ENCODE measurements at regions not wholly inside any gene's neighbourhood (a gene's known extent, or its start where the extent isn't known, plus 50 kb on each side); places are given as distances from the start of the nearest gene placed in this dataset.

GRCh38 chr11:28472904-28473303 lies 364.7 kb downstream of the METTL15 start:
- in situ Hi-C loops (cut with MboI; ENCODE audit: low sequenced_read_pairs, unreplicated experiment) = no loop called here
- no peak for DNase-seq (ENCODE audit: low spot score)
- TF ChIP-seq CTCF (IDR thresholded peaks at IDR 0.05; ENCODE audit: borderline replicate concordance, control extremely low read depth, extremely low read depth, insufficient read depth, missing control alignments) = no peak

- TF ChIP-seq CTCF (IDR thresholded peaks at IDR 0.05; ENCODE audit: borderline replicate concordance, control extremely low read depth, extremely low read depth, insufficient read depth, missing control alignments) = no peak
- no peak for DNase-seq (ENCODE audit: low spot score)
- in situ Hi-C loops (cut with MboI; ENCODE audit: low sequenced_read_pairs, unreplicated experiment) = no loop called here
These were observed 363.3 kb downstream of the METTL15 start for GRCh38 chr11:28471537-28471936.

GRCh38 chr11:28470180-28470579 lies 362.0 kb downstream of the METTL15 start:
- in situ Hi-C loops (cut with MboI; ENCODE audit: low sequenced_read_pairs, unreplicated experiment) = no loop called here
- no peak for DNase-seq (ENCODE audit: low spot score)
- TF ChIP-seq CTCF (IDR thresholded peaks at IDR 0.05; ENCODE audit: borderline replicate concordance, control extremely low read depth, extremely low read depth, insufficient read depth, missing control alignments) = no peak

- DNase-seq (ENCODE audit: low spot score) = no peak
- no peak for TF ChIP-seq CTCF (IDR thresholded peaks at IDR 0.05; ENCODE audit: borderline replicate concordance, control extremely low read depth, extremely low read depth, insufficient read depth, missing control alignments)
- in situ Hi-C loops (cut with MboI; ENCODE audit: low sequenced_read_pairs, unreplicated experiment) = no loop called here
These were observed 358.3 kb downstream of the METTL15 start for GRCh38 chr11:28466506-28466905.

GRCh38 chr11:28464252-28464867 lies 356.2 kb downstream of the METTL15 start:
- TF ChIP-seq CTCF (IDR thresholded peaks at IDR 0.05; ENCODE audit: borderline replicate concordance, control extremely low read depth, extremely low read depth, insufficient read depth, missing control alignments) = no peak
- DNase-seq (ENCODE audit: low spot score) = no peak
- in situ Hi-C loops (cut with MboI; ENCODE audit: low sequenced_read_pairs, unreplicated experiment) = no loop called here

GRCh38 chr11:28463826-28464225 lies 355.6 kb downstream of the METTL15 start:
- in situ Hi-C loops (cut with MboI; ENCODE audit: low sequenced_read_pairs, unreplicated experiment) = no loop called here
- TF ChIP-seq CTCF (IDR thresholded peaks at IDR 0.05; ENCODE audit: borderline replicate concordance, control extremely low read depth, extremely low read depth, insufficient read depth, missing control alignments) = no peak
- DNase-seq (ENCODE audit: low spot score) = no peak

Measured in GM13976 (cell line).